ENCODE measurements at regions not wholly inside any gene's neighbourhood (a gene's known extent, or its start where the extent isn't known, plus 50 kb on each side); places are given as distances from the start of the nearest gene placed in this dataset.

- DNase-seq (ENCODE audit: low read depth, low spot score), result no peak
- in situ Hi-C loops (cut with HindIII; ENCODE audit: low pct_unique_long_range_greater_than_20kb, low sequenced_read_pairs), result no loop called here
- H3K27me3 ChIP-seq (ENCODE audit: control insufficient read depth, insufficient read depth, low read length), result no peaks in the 10 kb centered on the region
- ATAC-seq, result no peak
- ChIA-PET POLR2A (interaction anchor here (1.0 kb wide), 1 partner anchor 14 kb away, joined by 3 read pairs; no protein-coding TSS in a partner anchor), CTCF (no interaction called here)
- no TSS peak for BruUV-seq (replicated peaks)
- TF ChIP-seq, protein P1, sequence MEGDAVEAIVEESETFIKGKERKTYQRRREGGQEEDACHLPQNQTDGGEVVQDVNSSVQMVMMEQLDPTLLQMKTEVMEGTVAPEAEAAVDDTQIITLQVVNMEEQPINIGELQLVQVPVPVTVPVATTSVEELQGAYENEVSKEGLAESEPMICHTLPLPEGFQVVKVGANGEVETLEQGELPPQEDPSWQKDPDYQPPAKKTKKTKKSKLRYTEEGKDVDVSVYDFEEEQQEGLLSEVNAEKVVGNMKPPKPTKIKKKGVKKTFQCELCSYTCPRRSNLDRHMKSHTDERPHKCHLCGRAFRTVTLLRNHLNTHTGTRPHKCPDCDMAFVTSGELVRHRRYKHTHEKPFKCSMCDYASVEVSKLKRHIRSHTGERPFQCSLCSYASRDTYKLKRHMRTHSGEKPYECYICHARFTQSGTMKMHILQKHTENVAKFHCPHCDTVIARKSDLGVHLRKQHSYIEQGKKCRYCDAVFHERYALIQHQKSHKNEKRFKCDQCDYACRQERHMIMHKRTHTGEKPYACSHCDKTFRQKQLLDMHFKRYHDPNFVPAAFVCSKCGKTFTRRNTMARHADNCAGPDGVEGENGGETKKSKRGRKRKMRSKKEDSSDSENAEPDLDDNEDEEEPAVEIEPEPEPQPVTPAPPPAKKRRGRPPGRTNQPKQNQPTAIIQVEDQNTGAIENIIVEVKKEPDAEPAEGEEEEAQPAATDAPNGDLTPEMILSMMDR (IDR thresholded peaks at IDR 0.05), result no peak
- TF ChIP-seq TCF7L2 (IDR thresholded peaks at IDR 0.05; ENCODE audit: low read depth, low read length) (no peak), REST (IDR thresholded peaks at IDR 0.05; ENCODE audit: insufficient read depth in 1 of 2, low read depth in 2 of 2, low read length in 1 of 2) (no peak), POLR2AphosphoS5 (IDR thresholded peaks at IDR 0.05; ENCODE audit: low read depth, low read length) (no peak), SIN3A (IDR thresholded peaks at IDR 0.05; ENCODE audit: borderline replicate concordance, insufficient read depth, low read depth, low read length) (no peak)
- intact Hi-C loops (cut with micrococcal nuclease; ENCODE audit: unreplicated experiment), result no loop called here
- H3K4me3 ChIP-seq (ENCODE audit: low read depth in 2 of 2, low read length in 2 of 2), result no peak overlapping the region
- no peaks in the 10 kb centered on the region for H3K4me1 ChIP-seq (ENCODE audit: control insufficient read depth, insufficient read depth, low read length)
- no peaks in the 10 kb centered on the region for H3K36me3 ChIP-seq (ENCODE audit: control insufficient read depth, insufficient read depth, low read length)
- no peaks in the 10 kb centered on the region for H3K9me3 ChIP-seq (ENCODE audit: control insufficient read depth, insufficient read depth, low read depth, low read length)
- H3K27ac ChIP-seq (ENCODE audit: low read length), result no peak overlapping the region
Measured at GRCh38 chr1:157893686-157894085, 52.1 kb upstream of the CD5L start.

DNA sequence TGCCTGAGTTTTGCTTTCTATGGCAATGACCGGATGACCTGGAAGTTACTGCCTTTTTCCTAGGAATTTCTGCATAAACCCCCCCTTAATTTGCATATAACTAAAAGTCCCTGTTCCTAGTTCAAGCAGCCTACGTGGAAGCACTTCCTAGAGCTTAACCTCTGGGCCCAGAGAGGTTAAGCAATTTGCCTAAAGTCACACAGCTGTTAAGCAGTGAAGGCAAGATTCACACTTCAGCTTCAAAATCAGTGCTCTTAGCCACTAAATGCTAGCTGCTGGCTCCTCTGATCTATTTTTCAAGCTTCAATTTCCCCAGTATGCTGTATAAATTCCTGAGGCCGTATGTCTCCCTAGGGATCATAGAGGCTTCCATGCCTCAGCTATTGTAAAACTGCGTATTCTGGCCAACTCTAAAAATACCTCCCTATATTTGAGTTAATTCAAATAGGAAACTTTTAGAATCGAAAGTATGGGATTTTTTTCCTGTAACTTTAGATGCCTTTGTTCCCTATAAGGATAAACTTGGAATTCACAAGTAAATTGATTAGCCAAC, 53.1 kb upstream of the CD5L start:
- no peaks in the 10 kb centered on the region for H3K4me1 ChIP-seq (ENCODE audit: control insufficient read depth, insufficient read depth, low read length)
- no peak overlapping the region for H3K27ac ChIP-seq (ENCODE audit: low read length)
- H3K36me3 ChIP-seq (ENCODE audit: control insufficient read depth, insufficient read depth, low read length), result no peaks in the 10 kb centered on the region
- H3K4me3 ChIP-seq (ENCODE audit: low read depth in 2 of 2, low read length in 2 of 2), result no peak overlapping the region
- CTCF ChIA-PET, result no interaction called here
- DNase-seq (ENCODE audit: low read depth, low spot score) (no peak), ATAC-seq (no peak)
- POLR2A ChIA-PET, result no interaction called here
- intact Hi-C loops (cut with micrococcal nuclease; ENCODE audit: unreplicated experiment), result no loop called here
- H3K27me3 ChIP-seq (ENCODE audit: control insufficient read depth, insufficient read depth, low read length), result no peaks in the 10 kb centered on the region
- BruUV-seq (replicated peaks), result no TSS peak
- H3K9me3 ChIP-seq (ENCODE audit: control insufficient read depth, insufficient read depth, low read depth, low read length), result no peaks in the 10 kb centered on the region
- in situ Hi-C loops (cut with HindIII; ENCODE audit: low pct_unique_long_range_greater_than_20kb, low sequenced_read_pairs), result no loop called here
- TF ChIP-seq, protein P1 (IDR thresholded peaks at IDR 0.05), result no peak
- TF ChIP-seq POLR2AphosphoS5 (IDR thresholded peaks at IDR 0.05; ENCODE audit: low read depth, low read length) (no peak), REST (IDR thresholded peaks at IDR 0.05; ENCODE audit: insufficient read depth in 1 of 2, low read depth in 2 of 2, low read length in 1 of 2) (no peak), SIN3A (IDR thresholded peaks at IDR 0.05; ENCODE audit: borderline replicate concordance, insufficient read depth, low read depth, low read length) (no peak), TCF7L2 (IDR thresholded peaks at IDR 0.05; ENCODE audit: low read depth, low read length) (no peak)
